DND-41 (cell line): ENCODE measurements at regions not wholly inside any gene's neighbourhood (a gene's known extent, or its start where the extent isn't known, plus 50 kb on each side); places are given as distances from the start of the nearest gene placed in this dataset.

Source experiments
- ATAC-seq: fragments of 200-7000 bp; cut with Tn5 transposase; 3 replicates; pipeline ENCODE4 v1.9.1; 2021; ENCODE audit warnings: low read depth; ENCODE audit not compliant: insufficient read depth
- DNase-seq: peaks from one replicate; pipeline ENCODE4 v3.0.0-alpha.2; 2020
- H2AFZ ChIP-seq: 2 replicates; pipeline ENCODE4 v1.6.0; 2012; ENCODE audit warnings: low read depth, low read length
- H3K27ac ChIP-seq: 2 replicates; pipeline ENCODE4 v1.5.1; 2012; ENCODE audit warnings: low read length, inconsistent platforms
- H3K27me3 ChIP-seq: fragments of 200-600 bp; sonication (generic); 2 replicates; pipeline ENCODE4 v1.6.0; 2012; ENCODE audit warnings: low read length, mild to moderate bottlenecking, inconsistent platforms; ENCODE audit not compliant: insufficient read depth, poor library complexity
- H3K36me3 ChIP-seq: 2 replicates; pipeline ENCODE4 v1.5.1; 2012; ENCODE audit warnings: low read length, inconsistent platforms; ENCODE audit not compliant: insufficient read depth
- H3K4me1 ChIP-seq: 2 replicates; pipeline ENCODE4 v1.5.1; 2012; ENCODE audit warnings: mild to moderate bottlenecking, low read length; ENCODE audit not compliant: insufficient read depth
- H3K4me2 ChIP-seq: 2 replicates; pipeline ENCODE4 v1.6.0; 2012; ENCODE audit warnings: mild to moderate bottlenecking, moderate library complexity, low read length, inconsistent platforms; ENCODE audit not compliant: insufficient read depth
- H3K4me3 ChIP-seq, 2 experiments: fragments of 200-600 bp in 1 of 2; shearing (Covaris generic) in 1 of 2; 2 replicates each; pipeline ENCODE4 v1.5.1; 2012 to 2016; ENCODE audit warnings: inconsistent platforms in 2 of 2, low read length in 2 of 2, mild to moderate bottlenecking in 2 of 2, low read depth in 1 of 2, moderate library complexity in 1 of 2
- H3K79me2 ChIP-seq: 2 replicates; pipeline ENCODE4 v1.6.0; 2012; ENCODE audit warnings: low read length, inconsistent platforms; ENCODE audit not compliant: insufficient read depth
- H3K9ac ChIP-seq: 2 replicates; pipeline ENCODE4 v1.6.0; 2012; ENCODE audit warnings: low read depth, mild to moderate bottlenecking, inconsistent platforms, low read length, moderate library complexity
- H3K9me3 ChIP-seq: 2 replicates; pipeline ENCODE4 v1.5.1; 2012; ENCODE audit warnings: low read length, moderate library complexity, mild to moderate bottlenecking, inconsistent platforms; ENCODE audit not compliant: insufficient read depth, severe bottlenecking
- H4K20me1 ChIP-seq: 2 replicates; pipeline ENCODE4 v1.6.0; 2012; ENCODE audit warnings: low read length; ENCODE audit not compliant: insufficient read depth
- CTCF ChIP-seq: IDR thresholded peaks from 2 replicates; pipeline ENCODE4 v1.5.1; 2012; ENCODE audit warnings: borderline replicate concordance, low read length, moderate library complexity, mild to moderate bottlenecking; ENCODE audit not compliant: poor library complexity, severe bottlenecking; ENCODE audit errors: extremely low read depth
- EZH2 ChIP-seq: IDR thresholded peaks from 3 replicates; pipeline ENCODE4 v1.6.1; 2012; ENCODE audit warnings: borderline replicate concordance, low read depth, mild to moderate bottlenecking, moderate library complexity, low read length, inconsistent platforms; ENCODE audit not compliant: severe bottlenecking

DNA sequence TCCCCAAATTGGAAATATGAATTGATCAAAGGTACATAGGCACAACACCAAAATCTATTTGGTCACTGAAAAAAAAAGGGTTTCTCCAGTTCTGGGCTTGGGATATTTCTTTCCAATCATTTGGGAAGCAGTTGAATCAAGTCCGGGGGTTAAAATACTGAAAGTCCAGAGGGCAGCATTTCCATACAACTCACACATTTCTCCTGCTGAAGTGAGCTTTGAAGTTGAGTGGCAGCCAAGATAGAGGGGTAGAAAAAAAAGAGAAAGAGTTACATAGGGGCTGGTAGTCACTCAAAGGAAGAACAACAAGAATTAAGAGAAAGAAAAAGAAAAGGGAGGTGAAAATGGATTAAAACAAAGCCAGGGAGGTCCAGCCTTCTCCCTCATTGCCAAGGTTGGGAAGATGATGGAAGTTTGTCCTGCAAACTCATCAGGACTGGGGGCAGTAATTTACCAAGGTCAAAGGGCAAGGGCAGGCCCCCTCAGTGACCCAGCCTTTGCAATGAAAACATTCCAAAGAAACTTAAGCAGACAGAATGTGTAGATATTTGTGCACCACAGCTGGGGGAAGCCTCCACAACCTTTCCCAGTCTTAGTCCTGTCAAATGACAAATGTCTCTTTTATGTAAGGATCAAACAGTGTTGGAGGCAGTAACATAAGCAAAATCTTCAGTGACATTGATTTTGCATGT lies 525.3 kb upstream of the JARID2 start:
- H3K79me2 ChIP-seq, result no peaks in the 10 kb centered on the region
- DNase-seq, result no peak
- H4K20me1 ChIP-seq, result no peaks in the 10 kb centered on the region
- H3K4me3 ChIP-seq, result no peak overlapping the region
- no peaks in the 10 kb centered on the region for H3K27me3 ChIP-seq
- no peak overlapping the region for H3K4me2 ChIP-seq
- TF ChIP-seq EZH2, result no peak
- no peak for TF ChIP-seq CTCF
- peaks cover 3% of the 10 kb centered on the region; the same call in 1 of the 2 replicates for H3K4me1 ChIP-seq
- H3K9ac ChIP-seq, result no peak overlapping the region
- no peak overlapping the region for H2AFZ ChIP-seq
- no peaks in the 10 kb centered on the region for H3K36me3 ChIP-seq
- no peak for ATAC-seq
- H3K9me3 ChIP-seq, result no peaks in the 10 kb centered on the region
- H3K27ac ChIP-seq, result no peak overlapping the region

DNA sequence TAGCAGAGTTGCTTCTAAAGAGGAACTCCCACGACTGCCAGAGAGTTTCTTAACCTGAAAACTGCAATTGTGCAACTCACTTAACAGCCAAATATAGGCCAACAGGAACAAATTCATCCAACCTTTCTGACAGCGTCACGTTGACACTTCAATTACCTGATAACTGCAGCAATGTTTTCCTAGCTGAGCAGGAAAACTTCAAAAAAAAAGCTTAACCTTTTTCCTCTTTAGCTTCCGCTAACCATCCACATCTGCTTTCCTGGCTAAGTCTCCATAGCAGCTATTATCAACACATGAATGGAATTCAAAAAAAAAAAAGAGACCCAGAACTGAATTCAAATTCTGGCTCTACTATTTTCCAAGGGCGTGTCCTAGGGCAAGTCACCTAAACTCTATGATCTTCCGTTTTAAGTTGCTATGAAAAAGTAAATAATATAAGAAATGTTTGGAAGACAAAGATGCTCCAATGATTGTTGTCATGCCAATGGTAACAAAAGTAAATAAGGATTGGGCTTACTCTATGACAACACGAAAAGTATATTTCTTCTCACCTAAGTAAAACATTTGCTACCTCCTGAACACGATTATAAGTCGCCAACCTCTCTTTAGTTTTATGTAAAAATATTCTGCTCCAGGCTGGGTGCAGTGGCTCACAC lies 524.6 kb upstream of the JARID2 start:
- Histone ChIP-seq H3K4me2 (no peak overlapping the region), H4K20me1 (no peaks in the 10 kb centered on the region), H3K4me3 (no peak overlapping the region), H3K27me3 (no peaks in the 10 kb centered on the region), H3K27ac (no peak overlapping the region), H2AFZ (no peak overlapping the region), H3K9ac (no peak overlapping the region), H3K9me3 (no peaks in the 10 kb centered on the region), H3K79me2 (no peaks in the 10 kb centered on the region), H3K4me1 (peaks cover 3% of the 10 kb centered on the region; the same call in 1 of the 2 replicates), H3K36me3 (no peaks in the 10 kb centered on the region)
- no peak for DNase-seq
- TF ChIP-seq CTCF (no peak), EZH2 (no peak)
- ATAC-seq, result no peak

DNA sequence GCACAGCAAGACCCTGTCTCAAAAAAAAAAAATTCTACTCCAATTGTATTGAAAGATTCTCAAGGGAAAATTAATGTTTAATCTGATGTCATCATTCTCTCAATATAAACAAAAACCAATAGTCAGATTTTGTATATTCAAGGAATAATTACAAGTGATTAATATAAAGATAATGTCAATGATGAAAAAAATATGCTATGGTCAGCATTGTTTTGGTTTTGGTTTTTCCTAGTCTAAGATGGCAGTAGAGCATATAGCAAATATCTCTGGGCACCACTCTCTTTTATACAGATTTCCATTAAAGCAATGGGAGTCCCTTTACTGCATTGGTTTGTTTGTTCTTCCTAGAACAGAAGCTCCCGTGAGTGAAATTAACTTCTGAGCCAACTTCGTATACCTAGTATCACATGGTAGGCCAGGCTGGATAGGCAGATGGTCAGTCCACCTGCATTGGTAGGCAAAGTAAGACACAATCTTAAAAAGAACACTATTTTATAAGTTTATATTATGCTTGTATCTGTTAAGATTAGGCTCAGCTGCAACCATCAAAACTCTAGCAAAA lies 523.8 kb upstream of the JARID2 start:
- no peaks in the 10 kb centered on the region for H3K79me2 ChIP-seq
- H3K4me1 ChIP-seq, result peaks cover 3% of the 10 kb centered on the region; the same call in 1 of the 2 replicates
- no peak for TF ChIP-seq EZH2
- no peaks in the 10 kb centered on the region for H3K36me3 ChIP-seq
- H4K20me1 ChIP-seq, result no peaks in the 10 kb centered on the region
- H3K4me3 ChIP-seq, result no peak overlapping the region
- no peak overlapping the region for H3K4me2 ChIP-seq
- H3K27ac ChIP-seq, result no peak overlapping the region
- H3K9ac ChIP-seq, result no peak overlapping the region
- ATAC-seq (no peak), DNase-seq (no peak)
- no peak overlapping the region for H2AFZ ChIP-seq
- no peaks in the 10 kb centered on the region for H3K9me3 ChIP-seq
- no peaks in the 10 kb centered on the region for H3K27me3 ChIP-seq

- no peak for ATAC-seq
- Histone ChIP-seq H3K27ac (no peak overlapping the region), H3K9me3 (no peaks in the 10 kb centered on the region), H3K4me1 (peaks cover 3% of the 10 kb centered on the region; the same call in 1 of the 2 replicates), H4K20me1 (no peaks in the 10 kb centered on the region), H3K27me3 (no peaks in the 10 kb centered on the region), H3K4me3 (no peak overlapping the region), H3K4me2 (no peak overlapping the region), H2AFZ (no peak overlapping the region), H3K36me3 (no peaks in the 10 kb centered on the region), H3K9ac (no peak overlapping the region), H3K79me2 (no peaks in the 10 kb centered on the region)
- TF ChIP-seq EZH2 (no peak), CTCF (no peak)
- DNase-seq, result no peak
These were observed 523.2 kb upstream of the JARID2 start for GRCh38 chr6:14722704-14723103.
